SW480 (cell line): ENCODE measurements at regions not wholly inside any gene's neighbourhood (a gene's known extent, or its start where the extent isn't known, plus 50 kb on each side); places are given as distances from the start of the nearest gene placed in this dataset.
"Not testable (repeated sequence)": the region's sequence is repeated elsewhere in the genome, so short reads cannot be mapped to it uniquely, and the experiment has no call there.

ENCODE experiments used
- DNase-seq: peaks from one replicate; pipeline ENCODE4 v3.0.0-alpha.2; 2016; ENCODE audit warnings: low spot score

DNA sequence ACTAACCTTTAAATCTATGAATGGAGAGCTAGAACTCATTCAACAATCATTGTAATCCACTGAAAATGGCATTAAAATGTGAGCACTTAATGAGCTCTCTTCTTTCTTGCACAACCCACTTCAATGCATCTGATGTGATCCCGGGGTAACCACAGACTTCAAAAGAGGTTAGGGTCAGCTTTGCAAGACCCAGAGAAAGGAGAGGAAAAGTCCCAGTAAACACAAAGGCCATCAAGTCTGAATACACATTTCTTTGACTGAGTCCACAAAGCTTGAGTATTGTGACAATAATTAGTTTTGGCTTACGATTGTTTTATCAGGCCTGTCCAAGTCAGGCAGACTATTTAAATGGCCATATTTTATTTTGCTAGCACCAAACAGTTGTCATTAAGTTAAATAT, 148.8 kb upstream of the ZNF608 start:
- DNase-seq, result no peak

DNA sequence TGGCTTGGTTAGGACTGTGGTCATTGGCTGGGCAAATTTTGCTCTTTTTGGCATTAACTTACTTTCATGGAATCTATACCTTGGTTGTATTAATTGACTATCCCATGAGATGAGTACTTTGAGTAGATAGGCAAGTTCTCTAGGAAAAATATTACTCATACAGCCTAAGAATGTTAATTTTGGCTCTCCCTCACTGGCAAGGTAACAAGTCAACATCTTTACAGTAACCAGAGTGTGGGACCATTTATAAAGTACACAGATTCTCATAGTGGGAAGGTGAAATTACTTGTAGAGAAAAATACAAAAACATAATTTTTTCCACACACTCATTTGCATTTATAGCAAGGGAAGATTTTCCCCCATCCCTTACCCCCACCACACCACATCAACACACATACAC, 154.6 kb upstream of the ZNF608 start:
- DNase-seq, result no peak

DNA sequence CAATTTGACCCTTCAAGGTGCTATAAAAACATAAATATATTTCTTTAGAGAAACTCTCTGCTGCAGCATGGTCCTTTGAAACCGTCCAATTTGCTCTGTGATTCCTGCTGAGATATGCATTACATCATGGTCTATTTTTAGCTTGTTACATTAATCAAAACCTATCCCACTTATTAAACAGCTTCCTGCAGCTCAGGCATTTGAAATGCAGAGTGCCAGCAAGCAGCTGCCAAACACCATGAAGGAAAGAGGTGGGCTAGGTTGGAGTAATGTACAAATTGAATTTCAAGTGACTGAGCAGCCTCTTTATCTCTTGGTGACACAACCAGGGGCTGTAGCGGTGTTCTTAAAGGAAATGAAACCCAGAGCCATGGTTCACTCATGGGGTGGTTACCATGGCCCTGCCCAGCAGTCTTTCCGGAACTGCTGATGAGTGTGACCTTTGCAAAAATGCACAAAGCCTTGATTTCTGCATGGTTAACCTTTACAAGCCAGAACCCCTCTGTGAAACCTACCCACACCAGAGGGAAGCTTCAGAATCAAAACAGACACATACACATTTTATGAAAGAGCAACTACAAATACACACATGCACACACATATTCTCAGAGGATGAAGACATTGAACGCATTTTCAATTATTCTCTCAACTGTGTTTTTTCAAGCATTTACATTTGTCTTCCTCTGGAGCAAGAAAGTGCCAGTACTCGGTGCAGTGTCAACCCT, 155.8 kb upstream of the ZNF608 start:
- DNase-seq, result peak; percentile 15

GRCh38 chr5:124905256-124906130, 159.1 kb upstream of the ZNF608 start:
- no peak for DNase-seq

DNA sequence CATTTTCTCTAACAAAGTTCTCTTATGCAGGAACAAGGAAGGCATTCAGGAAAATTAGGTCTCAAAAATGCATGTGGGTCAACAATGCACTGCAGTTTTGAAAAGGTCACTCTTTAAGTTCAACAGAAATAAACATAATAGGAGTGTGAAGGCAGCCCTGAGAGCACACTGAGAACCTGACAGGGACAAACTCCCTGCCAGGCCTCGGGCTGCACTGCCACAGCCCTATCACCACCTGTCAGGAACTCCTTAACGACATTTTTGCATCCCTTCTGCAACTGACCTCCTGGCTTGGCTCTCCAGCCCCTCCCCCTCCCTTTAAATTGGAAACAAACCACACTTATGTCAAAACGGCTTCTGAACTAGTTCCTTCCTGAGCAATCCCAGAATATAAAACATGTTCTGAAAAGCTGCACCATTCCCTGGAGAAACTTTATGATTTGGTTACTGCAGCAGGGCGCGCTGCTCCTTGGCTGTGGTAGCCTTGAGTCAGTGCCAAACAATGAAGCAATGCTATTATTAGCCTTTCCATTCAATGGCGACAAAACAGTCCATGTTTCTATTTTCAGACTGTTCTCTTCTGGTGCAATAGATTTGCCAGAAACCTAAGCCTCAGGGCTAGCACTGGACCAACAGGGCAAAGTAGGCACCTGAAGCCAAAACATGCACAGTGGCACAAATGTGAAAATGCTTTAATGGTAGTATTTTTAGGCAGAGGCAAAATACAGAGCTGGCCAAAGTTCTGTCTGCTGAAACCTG, 160.1 kb upstream of the ZNF608 start:
- DNase-seq, result no peak

DNA sequence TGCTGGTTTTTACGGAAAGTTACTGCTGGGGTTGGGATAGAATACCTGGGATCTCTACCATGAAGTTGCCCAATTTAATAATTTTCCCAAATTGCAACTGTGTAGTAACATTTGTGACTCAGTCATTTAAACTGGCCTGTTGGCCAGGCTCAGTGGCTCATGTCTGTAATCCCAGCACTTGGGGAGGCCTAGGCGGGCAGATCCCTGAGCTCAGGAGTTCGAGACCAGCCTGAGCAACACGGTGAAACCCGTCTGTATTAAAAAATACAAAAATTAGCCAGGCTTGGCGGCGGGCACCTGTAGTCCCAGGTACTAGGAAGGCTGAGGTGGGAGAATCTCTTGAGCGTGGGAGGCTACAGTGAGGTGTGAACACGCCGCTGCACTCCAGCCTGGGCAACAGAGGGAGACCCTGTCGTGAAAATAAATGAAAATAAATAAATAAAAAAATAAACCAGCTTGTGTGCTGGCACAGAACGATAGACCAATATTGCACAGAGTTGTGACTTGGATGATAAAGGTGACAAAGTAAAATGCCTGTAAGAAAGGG, 160.7 kb upstream of the ZNF608 start:
- no peak for DNase-seq

GRCh38 chr5:124908581-124909451, 162.4 kb upstream of the ZNF608 start:
- DNase-seq, result peak; percentile 57

DNA sequence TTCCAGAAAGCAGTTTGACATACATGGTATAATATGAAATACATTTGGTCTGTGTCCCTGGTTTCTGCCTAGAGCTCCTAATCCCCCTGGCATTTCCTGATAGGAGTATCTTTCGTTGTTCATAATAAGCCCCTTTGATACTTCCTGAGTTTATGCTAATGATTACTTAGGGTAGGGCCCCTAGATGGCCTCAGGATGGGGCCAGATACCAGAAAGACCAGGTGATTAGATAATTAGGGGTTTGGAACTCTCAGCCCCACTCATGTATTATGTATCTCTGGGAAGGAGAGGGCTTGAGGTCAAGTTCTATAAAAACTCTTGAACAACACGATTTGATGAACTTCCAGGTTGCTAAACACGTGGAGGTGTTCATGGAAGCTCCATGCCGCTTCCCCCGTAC, 163.3 kb upstream of the ZNF608 start:
- no peak for DNase-seq

- no peak for DNase-seq
Measured at GRCh38 chr5:124910354-124911016, 164.0 kb upstream of the ZNF608 start.

DNA sequence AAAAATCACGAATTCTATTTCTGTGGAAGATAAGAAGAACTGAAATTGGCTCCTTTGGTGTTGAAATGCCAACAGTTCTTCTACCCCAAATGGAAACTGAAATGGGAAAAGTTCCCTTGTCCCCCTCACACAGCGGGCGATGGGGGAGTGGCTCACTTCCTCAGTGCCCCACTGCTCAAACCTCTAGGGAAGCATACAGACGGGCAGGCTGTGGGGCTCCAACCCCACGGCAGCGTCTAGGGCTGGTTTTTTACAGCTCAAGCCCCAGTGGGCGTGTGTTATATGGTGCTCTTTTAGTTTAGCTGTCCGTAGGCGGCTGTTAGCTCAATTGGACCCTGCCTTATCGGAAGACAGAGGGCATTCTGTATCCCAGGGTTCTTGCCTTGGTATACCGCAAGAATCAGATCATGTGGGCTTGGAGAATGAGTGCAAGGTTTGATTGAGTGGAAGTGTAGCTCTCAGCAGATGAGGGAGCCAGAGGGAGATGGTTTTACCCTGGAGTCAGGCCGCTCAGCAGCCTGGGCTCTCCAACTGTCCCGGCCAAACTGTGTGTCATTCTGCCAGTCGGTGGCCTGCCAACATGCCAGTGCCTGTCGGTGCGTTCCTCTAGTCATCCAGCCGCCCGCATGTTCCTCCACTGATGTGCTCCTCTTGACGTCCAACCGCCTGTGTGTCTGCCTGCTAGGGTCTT, 166.3 kb upstream of the ZNF608 start:
- no peak for DNase-seq

- DNase-seq, result no peak
Measured at GRCh38 chr5:124913329-124913653, 166.9 kb upstream of the ZNF608 start.

DNA sequence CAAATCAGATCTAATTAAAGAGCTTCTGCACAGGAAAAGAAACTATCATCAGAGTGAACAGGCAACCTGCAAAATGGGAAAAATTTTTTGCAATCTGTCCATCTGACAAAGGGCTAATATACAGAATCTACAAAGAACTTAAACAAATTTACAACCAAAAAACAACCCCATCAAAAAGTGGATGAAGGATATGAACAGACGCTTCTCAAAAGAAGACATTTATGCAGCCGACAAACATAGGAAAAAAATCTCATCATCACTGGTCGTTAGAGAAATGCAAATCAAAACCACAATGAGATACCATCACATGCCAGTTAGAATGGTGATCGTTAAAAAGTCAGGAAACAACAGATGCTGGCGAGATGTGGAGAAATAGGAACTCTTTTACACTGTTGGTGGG, 169.9 kb upstream of the ZNF608 start:
- DNase-seq, result not testable (repeated sequence)

- no peak for DNase-seq
Measured at GRCh38 chr5:124918618-124919017, 172.2 kb upstream of the ZNF608 start.

DNA sequence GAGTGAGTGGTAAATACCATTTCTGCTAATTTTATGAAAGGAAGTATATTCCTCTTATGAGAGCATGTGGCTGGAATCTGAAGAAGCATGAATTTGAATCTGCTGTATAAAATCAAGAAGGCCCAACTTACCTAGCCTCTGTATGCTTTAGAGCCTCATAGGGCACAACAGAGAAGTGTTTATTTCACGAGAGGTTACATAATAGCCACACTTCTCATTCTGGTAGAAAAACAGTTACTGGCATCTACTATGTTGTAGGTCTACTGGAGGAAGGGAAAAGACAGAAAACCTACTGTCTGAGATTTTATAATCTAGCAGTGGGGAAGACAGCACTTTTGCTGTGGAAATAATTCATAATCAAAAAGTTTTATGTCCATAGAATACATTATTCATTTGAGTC, 172.6 kb upstream of the ZNF608 start:
- no peak for DNase-seq

- no peak for DNase-seq
Measured at GRCh38 chr5:124919747-124920525, 173.5 kb upstream of the ZNF608 start.

- no peak for DNase-seq
Measured at GRCh38 chr5:124920909-124921666, 174.6 kb upstream of the ZNF608 start.

DNA sequence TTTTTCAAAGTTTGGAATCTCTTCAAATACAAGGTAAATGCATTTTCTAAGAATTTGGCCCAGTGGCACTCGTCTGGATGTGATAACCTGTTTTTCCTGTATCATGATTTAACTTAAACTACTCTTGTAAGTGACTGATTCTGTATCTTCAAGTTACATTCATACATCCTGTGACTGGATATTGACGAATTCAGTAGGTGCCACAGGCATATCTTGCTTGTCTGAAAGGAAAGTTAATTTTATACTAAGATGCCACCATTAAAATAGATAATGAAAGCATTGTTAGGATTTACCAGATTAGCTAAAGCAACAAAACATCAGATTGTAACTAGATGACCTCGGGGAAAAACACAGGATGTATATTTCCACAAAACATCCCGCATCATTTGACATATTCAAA, 175.3 kb upstream of the ZNF608 start:
- no peak for DNase-seq

DNA sequence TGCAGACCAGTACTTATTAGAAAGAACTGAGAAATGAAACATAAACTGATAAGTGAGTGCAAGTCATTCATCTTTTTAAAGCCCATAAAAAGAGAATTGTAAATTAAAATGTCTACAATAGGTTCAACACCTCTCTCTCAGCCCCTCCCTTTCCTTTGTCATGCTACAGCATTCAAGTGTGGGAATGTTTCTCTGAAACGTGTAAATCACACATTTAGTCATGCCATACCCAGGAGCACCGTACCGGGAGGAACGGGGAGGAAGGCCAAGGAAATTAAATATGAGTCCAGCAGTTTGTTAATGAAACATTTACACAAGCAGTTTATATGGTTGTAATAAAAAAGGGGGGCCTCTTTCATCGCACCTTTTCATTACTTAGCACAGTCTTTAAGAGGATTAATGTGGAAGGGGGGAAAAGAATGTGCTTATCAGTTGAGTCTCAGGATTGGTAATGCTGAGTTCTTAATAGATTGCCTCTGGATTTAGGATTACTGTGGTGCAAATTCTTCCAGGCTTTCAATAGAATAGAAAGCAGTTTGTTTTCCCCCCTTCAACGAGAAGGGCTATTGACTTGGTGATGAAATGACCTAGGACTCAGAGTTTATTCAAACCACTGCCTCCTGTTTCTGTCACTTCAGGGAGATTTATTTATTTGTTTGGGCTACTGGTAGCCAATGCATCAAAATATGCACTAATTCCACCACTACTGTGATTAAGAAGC, 176.0 kb upstream of the ZNF608 start:
- DNase-seq, result no peak
